ENCODE measurements at regions not wholly inside any gene's neighbourhood (a gene's known extent, or its start where the extent isn't known, plus 50 kb on each side); places are given as distances from the start of the nearest gene placed in this dataset.

DNA sequence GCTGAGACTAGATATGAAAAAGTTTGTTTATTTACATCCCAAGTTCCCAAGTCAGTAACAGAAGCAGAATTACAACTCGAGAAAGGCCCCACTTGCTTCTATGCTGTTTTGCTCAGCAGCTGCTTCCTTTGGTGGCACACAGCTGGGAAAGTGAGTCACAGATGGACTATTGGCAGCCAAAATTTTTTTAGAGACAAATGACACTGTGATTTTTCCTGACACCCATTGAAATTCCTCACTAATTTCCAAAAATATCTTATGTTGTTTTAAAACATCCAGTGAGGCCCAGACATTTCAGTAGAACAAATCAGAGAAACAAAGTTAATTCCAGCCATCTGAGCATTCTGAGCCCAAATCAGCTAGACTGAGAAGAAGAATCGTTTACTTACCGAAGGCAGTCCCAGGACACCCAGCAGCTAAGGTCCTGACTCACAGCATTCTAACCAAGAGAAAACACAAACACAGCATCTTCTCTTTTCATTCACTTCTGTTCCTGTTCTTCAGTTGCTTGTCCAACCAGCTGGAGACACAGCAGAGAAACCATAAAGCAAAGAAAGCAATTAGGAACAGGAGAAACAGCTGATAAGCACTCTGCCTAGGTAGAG, 188.3 kb downstream of the DAD1 start:
- DNase-seq: no peak
- Histone ChIP-seq H3K9me3 (ENCODE audit: severe bottlenecking) (no peaks in the 10 kb centered on the region), H3K27me3 (ENCODE audit: insufficient read depth, low read depth, severe bottlenecking) (peaks cover 44% of the 10 kb centered on the region), H3K4me3 (ENCODE audit: low read depth, low read length) (no peak overlapping the region), H3K36me3 (no peaks in the 10 kb centered on the region), H3K27ac (no peak overlapping the region)
- TF ChIP-seq, protein P1, sequence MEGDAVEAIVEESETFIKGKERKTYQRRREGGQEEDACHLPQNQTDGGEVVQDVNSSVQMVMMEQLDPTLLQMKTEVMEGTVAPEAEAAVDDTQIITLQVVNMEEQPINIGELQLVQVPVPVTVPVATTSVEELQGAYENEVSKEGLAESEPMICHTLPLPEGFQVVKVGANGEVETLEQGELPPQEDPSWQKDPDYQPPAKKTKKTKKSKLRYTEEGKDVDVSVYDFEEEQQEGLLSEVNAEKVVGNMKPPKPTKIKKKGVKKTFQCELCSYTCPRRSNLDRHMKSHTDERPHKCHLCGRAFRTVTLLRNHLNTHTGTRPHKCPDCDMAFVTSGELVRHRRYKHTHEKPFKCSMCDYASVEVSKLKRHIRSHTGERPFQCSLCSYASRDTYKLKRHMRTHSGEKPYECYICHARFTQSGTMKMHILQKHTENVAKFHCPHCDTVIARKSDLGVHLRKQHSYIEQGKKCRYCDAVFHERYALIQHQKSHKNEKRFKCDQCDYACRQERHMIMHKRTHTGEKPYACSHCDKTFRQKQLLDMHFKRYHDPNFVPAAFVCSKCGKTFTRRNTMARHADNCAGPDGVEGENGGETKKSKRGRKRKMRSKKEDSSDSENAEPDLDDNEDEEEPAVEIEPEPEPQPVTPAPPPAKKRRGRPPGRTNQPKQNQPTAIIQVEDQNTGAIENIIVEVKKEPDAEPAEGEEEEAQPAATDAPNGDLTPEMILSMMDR (IDR thresholded peaks at IDR 0.05; ENCODE audit: low read depth, low read length): no peak

DNA sequence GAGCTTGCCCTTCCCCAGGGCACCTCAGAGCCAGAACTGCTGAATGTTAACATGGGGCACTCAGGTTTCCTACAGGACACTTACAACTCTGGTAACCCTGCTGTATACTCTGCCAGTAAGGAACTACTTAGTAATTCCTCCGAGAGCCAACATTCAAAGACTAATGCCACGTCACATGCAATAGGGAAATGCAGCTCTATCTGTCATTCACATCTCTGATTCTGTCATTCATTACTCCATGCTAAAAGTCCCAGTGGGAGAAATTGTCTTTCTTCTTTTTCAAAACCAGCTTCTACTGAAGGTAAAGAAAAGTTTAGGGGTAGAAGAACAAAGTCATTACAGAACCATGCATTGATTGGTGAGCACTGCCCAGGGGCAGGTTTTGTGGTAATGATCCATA, 189.2 kb downstream of the DAD1 start:
- Histone ChIP-seq H3K4me3 (ENCODE audit: low read depth, low read length) (no peak overlapping the region), H3K27ac (no peak overlapping the region), H3K27me3 (ENCODE audit: insufficient read depth, low read depth, severe bottlenecking) (peaks cover 34% of the 10 kb centered on the region), H3K36me3 (no peaks in the 10 kb centered on the region), H3K9me3 (ENCODE audit: severe bottlenecking) (no peaks in the 10 kb centered on the region)
- DNase-seq: no peak
- TF ChIP-seq, protein P1 (IDR thresholded peaks at IDR 0.05; ENCODE audit: low read depth, low read length): no peak

- Histone ChIP-seq H3K9me3 (ENCODE audit: severe bottlenecking) (no peaks in the 10 kb centered on the region), H3K27me3 (ENCODE audit: insufficient read depth, low read depth, severe bottlenecking) (peaks cover 40% of the 10 kb centered on the region), H3K27ac (no peak overlapping the region), H3K36me3 (no peaks in the 10 kb centered on the region), H3K4me3 (ENCODE audit: low read depth, low read length) (no peak overlapping the region)
- DNase-seq: no peak
- TF ChIP-seq, protein P1 (IDR thresholded peaks at IDR 0.05; ENCODE audit: low read depth, low read length): no peak
Observed at GRCh38 chr14:22397221-22397737, 191.7 kb downstream of the DAD1 start.

- Histone ChIP-seq H3K27ac (no peak overlapping the region), H3K36me3 (no peaks in the 10 kb centered on the region)
- TF ChIP-seq, protein P1 (IDR thresholded peaks at IDR 0.05; ENCODE audit: low read depth, low read length): no peak
Observed at GRCh38 chr14:22395803-22396202, 193.2 kb downstream of the DAD1 start.

GRCh38 chr14:22394616-22395015, 194.4 kb downstream of the DAD1 start:
- no peaks in the 10 kb centered on the region for H3K36me3 ChIP-seq
- no peaks in the 10 kb centered on the region for H3K9me3 ChIP-seq (ENCODE audit: severe bottlenecking)
- H3K27me3 ChIP-seq (ENCODE audit: insufficient read depth, low read depth, severe bottlenecking): peaks cover 38% of the 10 kb centered on the region
- H3K27ac ChIP-seq: no peak overlapping the region
- no peak overlapping the region for H3K4me3 ChIP-seq (ENCODE audit: low read depth, low read length)
- DNase-seq: no peak
- TF ChIP-seq, protein P1 (IDR thresholded peaks at IDR 0.05; ENCODE audit: low read depth, low read length): no peak

More at GRCh38 chr14:22395803-22396202, 193.2 kb downstream of the DAD1 start:
- Histone ChIP-seq H3K4me3 (ENCODE audit: low read depth, low read length) (no peak overlapping the region), H3K9me3 (ENCODE audit: severe bottlenecking) (no peaks in the 10 kb centered on the region), H3K27me3 (ENCODE audit: insufficient read depth, low read depth, severe bottlenecking) (peaks cover 37% of the 10 kb centered on the region)
- DNase-seq: no peak

DNA sequence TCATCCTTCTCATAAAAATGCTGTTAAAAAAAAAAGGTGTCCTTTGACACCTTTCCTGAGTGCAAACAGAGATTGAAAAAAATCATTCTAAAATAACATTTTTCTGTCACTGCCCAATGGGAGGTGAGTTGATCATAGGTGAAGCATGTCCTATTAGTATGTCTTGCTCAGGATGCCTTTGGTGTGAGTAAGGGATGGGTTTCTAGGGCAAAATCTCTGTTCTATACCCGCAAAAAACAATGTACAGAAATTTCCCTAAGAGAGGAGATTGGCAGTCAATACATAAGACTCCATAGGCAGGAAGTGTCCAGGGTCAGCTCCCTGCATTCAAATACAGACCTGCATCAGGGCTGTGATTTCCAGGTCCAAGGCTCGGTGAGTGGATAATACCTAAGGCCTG, 195.2 kb downstream of the DAD1 start:
- Histone ChIP-seq H3K36me3 (no peaks in the 10 kb centered on the region), H3K4me3 (ENCODE audit: low read depth, low read length) (no peak overlapping the region), H3K27me3 (ENCODE audit: insufficient read depth, low read depth, severe bottlenecking) (peaks cover 42% of the 10 kb centered on the region), H3K27ac (no peak overlapping the region), H3K9me3 (ENCODE audit: severe bottlenecking) (no peaks in the 10 kb centered on the region)
- TF ChIP-seq, protein P1 (IDR thresholded peaks at IDR 0.05; ENCODE audit: low read depth, low read length): no peak
- DNase-seq: no peak
